IPS-15b (cell line): ENCODE measurements at regions not wholly inside any gene's neighbourhood (a gene's known extent, or its start where the extent isn't known, plus 50 kb on each side); places are given as distances from the start of the nearest gene placed in this dataset.

Experiments
- H3K27me3 ChIP-seq: one replicate; pipeline ENCODE4 v1.6.1; 2013; ENCODE audit warnings: low read length; ENCODE audit not compliant: control insufficient read depth, insufficient read depth
- H3K36me3 ChIP-seq: one replicate; pipeline ENCODE4 v1.6.1; 2013; ENCODE audit warnings: low read length; ENCODE audit not compliant: control insufficient read depth, insufficient read depth
- H3K4me1 ChIP-seq: one replicate; pipeline ENCODE4 v1.6.1; 2013; ENCODE audit warnings: mild to moderate bottlenecking, low read length; ENCODE audit not compliant: control insufficient read depth, insufficient read depth
- H3K4me3 ChIP-seq: one replicate; pipeline ENCODE4 v1.5.1; 2013; ENCODE audit warnings: low read depth, low read length
- H3K9ac ChIP-seq: one replicate; pipeline ENCODE4 v1.6.1; 2013; ENCODE audit warnings: low read depth, mild to moderate bottlenecking, low read length
- H3K9me3 ChIP-seq: one replicate; pipeline ENCODE4 v1.6.1; 2013; ENCODE audit warnings: mild to moderate bottlenecking, low read length; ENCODE audit not compliant: control insufficient read depth, insufficient read depth

- no peaks in the 10 kb centered on the region for H3K27me3 ChIP-seq
- H3K9ac ChIP-seq = no peak overlapping the region
- H3K9me3 ChIP-seq = no peaks in the 10 kb centered on the region
- H3K36me3 ChIP-seq = no peaks in the 10 kb centered on the region
- H3K4me3 ChIP-seq = no peak overlapping the region
- H3K4me1 ChIP-seq = peaks cover 13% of the 10 kb centered on the region
These were observed 176.0 kb downstream of the SATB1 start for GRCh38 chr3:18249126-18249525.

GRCh38 chr3:18247776-18248310 lies 177.3 kb downstream of the SATB1 start:
- Histone ChIP-seq H3K36me3 (no peaks in the 10 kb centered on the region), H3K9me3 (no peaks in the 10 kb centered on the region), H3K4me3 (no peak overlapping the region), H3K4me1 (peaks cover 13% of the 10 kb centered on the region), H3K27me3 (no peaks in the 10 kb centered on the region), H3K9ac (no peak overlapping the region)

- H3K4me3 ChIP-seq = no peak overlapping the region
- no peaks in the 10 kb centered on the region for H3K27me3 ChIP-seq
- H3K9ac ChIP-seq = no peak overlapping the region
- no peaks in the 10 kb centered on the region for H3K36me3 ChIP-seq
- peaks cover 13% of the 10 kb centered on the region for H3K4me1 ChIP-seq
- no peaks in the 10 kb centered on the region for H3K9me3 ChIP-seq
These were observed 177.9 kb downstream of the SATB1 start for GRCh38 chr3:18247139-18247695.

GRCh38 chr3:18246336-18247060 lies 178.6 kb downstream of the SATB1 start:
- Histone ChIP-seq H3K36me3 (no peaks in the 10 kb centered on the region), H3K9ac (no peak overlapping the region), H3K27me3 (no peaks in the 10 kb centered on the region), H3K4me3 (no peak overlapping the region), H3K9me3 (no peaks in the 10 kb centered on the region), H3K4me1 (peaks cover 13% of the 10 kb centered on the region)

GRCh38 chr3:18245721-18246120 lies 179.4 kb downstream of the SATB1 start:
- Histone ChIP-seq H3K9ac (no peak overlapping the region), H3K9me3 (no peaks in the 10 kb centered on the region), H3K27me3 (no peaks in the 10 kb centered on the region), H3K4me3 (no peak overlapping the region), H3K4me1 (peaks cover 13% of the 10 kb centered on the region), H3K36me3 (no peaks in the 10 kb centered on the region)

GRCh38 chr3:18241837-18242236 lies 183.3 kb downstream of the SATB1 start:
- Histone ChIP-seq H3K9ac (no peak overlapping the region), H3K27me3 (no peaks in the 10 kb centered on the region), H3K4me1 (peaks cover 4% of the 10 kb centered on the region), H3K36me3 (no peaks in the 10 kb centered on the region), H3K4me3 (no peak overlapping the region), H3K9me3 (no peaks in the 10 kb centered on the region)

- Histone ChIP-seq H3K4me3 (no peak overlapping the region), H3K4me1 (peaks cover 3% of the 10 kb centered on the region), H3K9me3 (no peaks in the 10 kb centered on the region), H3K27me3 (no peaks in the 10 kb centered on the region), H3K9ac (no peak overlapping the region), H3K36me3 (no peaks in the 10 kb centered on the region)
These were observed 185.5 kb downstream of the SATB1 start for GRCh38 chr3:18239674-18240073.

- no peaks in the 10 kb centered on the region for H3K9me3 ChIP-seq
- H3K36me3 ChIP-seq = no peaks in the 10 kb centered on the region
- no peak overlapping the region for H3K9ac ChIP-seq
- H3K4me3 ChIP-seq = no peak overlapping the region
- peaks cover 3% of the 10 kb centered on the region for H3K4me1 ChIP-seq
- H3K27me3 ChIP-seq = no peaks in the 10 kb centered on the region
These were observed 186.3 kb downstream of the SATB1 start for GRCh38 chr3:18238746-18239331.

GRCh38 chr3:18238332-18238731 lies 186.8 kb downstream of the SATB1 start:
- Histone ChIP-seq H3K4me3 (no peak overlapping the region), H3K9me3 (no peaks in the 10 kb centered on the region), H3K4me1 (peaks cover 7% of the 10 kb centered on the region), H3K9ac (no peak overlapping the region), H3K36me3 (no peaks in the 10 kb centered on the region), H3K27me3 (no peaks in the 10 kb centered on the region)

GRCh38 chr3:18237251-18238005 lies 187.7 kb downstream of the SATB1 start:
- no peak overlapping the region for H3K9ac ChIP-seq
- H3K4me1 ChIP-seq = peaks cover 7% of the 10 kb centered on the region
- no peaks in the 10 kb centered on the region for H3K36me3 ChIP-seq
- H3K9me3 ChIP-seq = no peaks in the 10 kb centered on the region
- H3K27me3 ChIP-seq = no peaks in the 10 kb centered on the region
- no peak overlapping the region for H3K4me3 ChIP-seq

- no peak overlapping the region for H3K9ac ChIP-seq
- H3K4me3 ChIP-seq = no peak overlapping the region
- H3K27me3 ChIP-seq = no peaks in the 10 kb centered on the region
- H3K9me3 ChIP-seq = no peaks in the 10 kb centered on the region
- no peaks in the 10 kb centered on the region for H3K36me3 ChIP-seq
- peaks cover 7% of the 10 kb centered on the region for H3K4me1 ChIP-seq
These were observed 188.4 kb downstream of the SATB1 start for GRCh38 chr3:18236726-18237125.
